ENCODE measurements at regions not wholly inside any gene's neighbourhood (a gene's known extent, or its start where the extent isn't known, plus 50 kb on each side); places are given as distances from the start of the nearest gene placed in this dataset.
A peak's percentile ranks its signal among the peaks of the same experiment; 100 is the strongest.

GRCh38 chr4:147303873-147304229 is 177.0 kb upstream of the EDNRA start:
- no peaks in the 10 kb centered on the region for H3K36me3 ChIP-seq
- DNase-seq, result no peak
- H3K4me3 ChIP-seq, result no peak overlapping the region

GRCh38 chr4:147307896-147308674 is 172.8 kb upstream of the EDNRA start:
- Histone ChIP-seq H3K9me3 (replicated peaks) (no peaks in the 10 kb centered on the region), H3K27me3 (no peaks in the 10 kb centered on the region), H3K4me1 (peaks cover 6% of the 10 kb centered on the region), H3K36me3 (no peaks in the 10 kb centered on the region), H3K27ac (no peak overlapping the region), H3K4me3 (no peak overlapping the region)
- DNase-seq, result no peak

More at GRCh38 chr4:147303873-147304229, 177.0 kb upstream of the EDNRA start:
- Histone ChIP-seq H3K9me3 (replicated peaks) (no peaks in the 10 kb centered on the region), H3K4me1 (no peaks in the 10 kb centered on the region), H3K27me3 (no peaks in the 10 kb centered on the region), H3K27ac (peak overlapping the region; percentile 8; the same call in 1 of the 2 replicates)

GRCh38 chr4:147309434-147309833 is 171.5 kb upstream of the EDNRA start:
- Histone ChIP-seq H3K27me3 (no peaks in the 10 kb centered on the region), H3K9me3 (replicated peaks) (no peaks in the 10 kb centered on the region), H3K4me1 (peaks cover 6% of the 10 kb centered on the region), H3K36me3 (no peaks in the 10 kb centered on the region), H3K4me3 (no peak overlapping the region), H3K27ac (no peak overlapping the region)
- no peak for DNase-seq

GRCh38 chr4:147310312-147310711 is 170.6 kb upstream of the EDNRA start:
- DNase-seq, result no peak
- H3K36me3 ChIP-seq, result no peaks in the 10 kb centered on the region
- H3K9me3 ChIP-seq (replicated peaks), result no peaks in the 10 kb centered on the region
- no peak overlapping the region for H3K4me3 ChIP-seq
- H3K27me3 ChIP-seq, result no peaks in the 10 kb centered on the region
- no peak overlapping the region for H3K27ac ChIP-seq
- peaks cover 6% of the 10 kb centered on the region for H3K4me1 ChIP-seq

- no peak overlapping the region for H3K4me3 ChIP-seq
- H3K36me3 ChIP-seq, result no peaks in the 10 kb centered on the region
- no peak for DNase-seq
- no peak overlapping the region for H3K27ac ChIP-seq
- no peaks in the 10 kb centered on the region for H3K27me3 ChIP-seq
- no peaks in the 10 kb centered on the region for H3K9me3 ChIP-seq (replicated peaks)
- peaks cover 6% of the 10 kb centered on the region for H3K4me1 ChIP-seq
Observed at GRCh38 chr4:147311956-147312355, 168.9 kb upstream of the EDNRA start.

- Histone ChIP-seq H3K9me3 (replicated peaks) (no peaks in the 10 kb centered on the region), H3K4me3 (no peak overlapping the region; the same call in 1 of the 2 replicates), H3K27me3 (no peaks in the 10 kb centered on the region), H3K27ac (no peak overlapping the region; the same call in 1 of the 2 replicates), H3K4me1 (peaks cover 6% of the 10 kb centered on the region), H3K36me3 (no peaks in the 10 kb centered on the region)
- peak; percentile 9 to 42 for DNase-seq
Observed at GRCh38 chr4:147312376-147313046, 168.4 kb upstream of the EDNRA start.

- Histone ChIP-seq H3K27ac (no peak overlapping the region; the same call in 1 of the 2 replicates), H3K4me1 (peaks cover 6% of the 10 kb centered on the region), H3K27me3 (no peaks in the 10 kb centered on the region), H3K9me3 (replicated peaks) (no peaks in the 10 kb centered on the region), H3K36me3 (no peaks in the 10 kb centered on the region), H3K4me3 (no peak overlapping the region)
- DNase-seq, result no peak
Observed at GRCh38 chr4:147313108-147313507, 167.8 kb upstream of the EDNRA start.

GRCh38 chr4:147318586-147318985 is 162.3 kb upstream of the EDNRA start:
- H3K4me3 ChIP-seq, result no peak overlapping the region
- H3K9me3 ChIP-seq (replicated peaks), result no peaks in the 10 kb centered on the region
- H3K4me1 ChIP-seq, result no peaks in the 10 kb centered on the region
- no peaks in the 10 kb centered on the region for H3K27me3 ChIP-seq
- DNase-seq, result no peak
- no peaks in the 10 kb centered on the region for H3K36me3 ChIP-seq
- H3K27ac ChIP-seq, result no peak overlapping the region

GRCh38 chr4:147325571-147325981 is 155.3 kb upstream of the EDNRA start:
- H3K27ac ChIP-seq, result no peak overlapping the region
- no peaks in the 10 kb centered on the region for H3K36me3 ChIP-seq
- H3K4me1 ChIP-seq, result no peaks in the 10 kb centered on the region
- no peak overlapping the region for H3K4me3 ChIP-seq
- no peak for DNase-seq
- H3K27me3 ChIP-seq, result no peaks in the 10 kb centered on the region
- no peaks in the 10 kb centered on the region for H3K9me3 ChIP-seq (replicated peaks)

GRCh38 chr4:147326591-147326990 is 154.3 kb upstream of the EDNRA start:
- Histone ChIP-seq H3K27ac (no peak overlapping the region), H3K4me3 (no peak overlapping the region), H3K9me3 (replicated peaks) (no peaks in the 10 kb centered on the region), H3K36me3 (no peaks in the 10 kb centered on the region), H3K4me1 (no peaks in the 10 kb centered on the region), H3K27me3 (no peaks in the 10 kb centered on the region)
- DNase-seq, result no peak

- no peaks in the 10 kb centered on the region for H3K36me3 ChIP-seq
- no peak overlapping the region for H3K27ac ChIP-seq
Observed at GRCh38 chr4:147327322-147327721, 153.6 kb upstream of the EDNRA start.

GRCh38 chr4:147328189-147328588 is 152.7 kb upstream of the EDNRA start:
- no peaks in the 10 kb centered on the region for H3K9me3 ChIP-seq (replicated peaks)
- H3K36me3 ChIP-seq, result no peaks in the 10 kb centered on the region
- no peak for DNase-seq
- no peak overlapping the region for H3K27ac ChIP-seq
- H3K27me3 ChIP-seq, result no peaks in the 10 kb centered on the region
- no peak overlapping the region for H3K4me3 ChIP-seq
- no peaks in the 10 kb centered on the region for H3K4me1 ChIP-seq

More at GRCh38 chr4:147327322-147327721, 153.6 kb upstream of the EDNRA start:
- H3K4me3 ChIP-seq, result no peak overlapping the region
- no peaks in the 10 kb centered on the region for H3K9me3 ChIP-seq (replicated peaks)
- no peaks in the 10 kb centered on the region for H3K4me1 ChIP-seq
- H3K27me3 ChIP-seq, result no peaks in the 10 kb centered on the region
- DNase-seq, result no peak

- no peak overlapping the region for H3K4me3 ChIP-seq
- DNase-seq, result no peak
- H3K27ac ChIP-seq, result no peak overlapping the region
- H3K4me1 ChIP-seq, result no peaks in the 10 kb centered on the region
- H3K36me3 ChIP-seq, result no peaks in the 10 kb centered on the region
- H3K27me3 ChIP-seq, result no peaks in the 10 kb centered on the region
- no peaks in the 10 kb centered on the region for H3K9me3 ChIP-seq (replicated peaks)
Observed at GRCh38 chr4:147328756-147329446, 152.0 kb upstream of the EDNRA start.

GRCh38 chr4:147332091-147332490 is 148.8 kb upstream of the EDNRA start:
- H3K4me3 ChIP-seq, result no peak overlapping the region
- no peaks in the 10 kb centered on the region for H3K9me3 ChIP-seq (replicated peaks)
- no peak for DNase-seq
- no peaks in the 10 kb centered on the region for H3K36me3 ChIP-seq
- no peaks in the 10 kb centered on the region for H3K4me1 ChIP-seq
- H3K27me3 ChIP-seq, result no peaks in the 10 kb centered on the region
- no peak overlapping the region for H3K27ac ChIP-seq

- Histone ChIP-seq H3K27ac (no peak overlapping the region), H3K4me3 (no peak overlapping the region), H3K9me3 (replicated peaks) (no peaks in the 10 kb centered on the region), H3K4me1 (no peaks in the 10 kb centered on the region), H3K27me3 (no peaks in the 10 kb centered on the region), H3K36me3 (no peaks in the 10 kb centered on the region)
- DNase-seq, result no peak
Observed at GRCh38 chr4:147334478-147334877, 146.4 kb upstream of the EDNRA start.

Data from SJCRH30 (cell line).